IPS-15b (cell line): ENCODE measurements at regions not wholly inside any gene's neighbourhood (a gene's known extent, or its start where the extent isn't known, plus 50 kb on each side); places are given as distances from the start of the nearest gene placed in this dataset.
"Not testable (repeated sequence)": the region's sequence is repeated elsewhere in the genome, so short reads cannot be mapped to it uniquely, and the experiment has no call there.

Experiments
- H3K27me3 ChIP-seq: one replicate; pipeline ENCODE4 v1.6.1; 2013; ENCODE audit warnings: low read length; ENCODE audit not compliant: control insufficient read depth, insufficient read depth
- H3K36me3 ChIP-seq: one replicate; pipeline ENCODE4 v1.6.1; 2013; ENCODE audit warnings: low read length; ENCODE audit not compliant: control insufficient read depth, insufficient read depth
- H3K4me1 ChIP-seq: one replicate; pipeline ENCODE4 v1.6.1; 2013; ENCODE audit warnings: mild to moderate bottlenecking, low read length; ENCODE audit not compliant: control insufficient read depth, insufficient read depth
- H3K4me3 ChIP-seq: one replicate; pipeline ENCODE4 v1.5.1; 2013; ENCODE audit warnings: low read depth, low read length
- H3K9ac ChIP-seq: one replicate; pipeline ENCODE4 v1.6.1; 2013; ENCODE audit warnings: low read depth, mild to moderate bottlenecking, low read length
- H3K9me3 ChIP-seq: one replicate; pipeline ENCODE4 v1.6.1; 2013; ENCODE audit warnings: mild to moderate bottlenecking, low read length; ENCODE audit not compliant: control insufficient read depth, insufficient read depth

- H3K36me3 ChIP-seq, result no peaks in the 10 kb centered on the region
- no peaks in the 10 kb centered on the region for H3K9me3 ChIP-seq
- no peak overlapping the region for H3K9ac ChIP-seq
- H3K4me1 ChIP-seq, result no peaks in the 10 kb centered on the region
- no peaks in the 10 kb centered on the region for H3K27me3 ChIP-seq
- no peak overlapping the region for H3K4me3 ChIP-seq
These were observed 749.2 kb upstream of the CRIM1 start for GRCh38 chr2:35606394-35606793.

- Histone ChIP-seq H3K9me3 (peaks cover 13% of the 10 kb centered on the region), H3K36me3 (peaks cover 6% of the 10 kb centered on the region), H3K27me3 (no peaks in the 10 kb centered on the region), H3K4me1 (no peaks in the 10 kb centered on the region), H3K4me3 (no peak overlapping the region), H3K9ac (no peak overlapping the region)
These were observed 757.3 kb upstream of the CRIM1 start for GRCh38 chr2:35598310-35598709.

- Histone ChIP-seq H3K4me1 (no peaks in the 10 kb centered on the region), H3K36me3 (peaks cover 2% of the 10 kb centered on the region), H3K27me3 (no peaks in the 10 kb centered on the region), H3K4me3 (no peak overlapping the region), H3K9ac (no peak overlapping the region), H3K9me3 (peaks cover 12% of the 10 kb centered on the region)
These were observed 763.7 kb upstream of the CRIM1 start for GRCh38 chr2:35591886-35592285.

- Histone ChIP-seq H3K4me1 (no peaks in the 10 kb centered on the region), H3K27me3 (no peaks in the 10 kb centered on the region), H3K4me3 (no peak overlapping the region), H3K9me3 (peaks cover 27% of the 10 kb centered on the region), H3K36me3 (no peaks in the 10 kb centered on the region), H3K9ac (no peak overlapping the region)
These were observed 769.6 kb upstream of the CRIM1 start for GRCh38 chr2:35585972-35586371.

- no peak overlapping the region for H3K4me3 ChIP-seq
These were observed 772.9 kb upstream of the CRIM1 start for GRCh38 chr2:35582637-35583036.

GRCh38 chr2:35580956-35581355 lies 774.6 kb upstream of the CRIM1 start:
- H3K4me1 ChIP-seq, result no peaks in the 10 kb centered on the region
- H3K27me3 ChIP-seq, result no peaks in the 10 kb centered on the region
- H3K9me3 ChIP-seq, result peaks cover 16% of the 10 kb centered on the region
- H3K36me3 ChIP-seq, result no peaks in the 10 kb centered on the region
- H3K9ac ChIP-seq, result no peak overlapping the region
- no peak overlapping the region for H3K4me3 ChIP-seq

More at GRCh38 chr2:35582637-35583036, 772.9 kb upstream of the CRIM1 start:
- no peaks in the 10 kb centered on the region for H3K27me3 ChIP-seq
- no peaks in the 10 kb centered on the region for H3K36me3 ChIP-seq
- H3K9me3 ChIP-seq, result peaks cover 29% of the 10 kb centered on the region
- H3K4me1 ChIP-seq, result no peaks in the 10 kb centered on the region
- H3K9ac ChIP-seq, result no peak overlapping the region

GRCh38 chr2:35568574-35568973 lies 787.0 kb upstream of the CRIM1 start:
- not testable (repeated sequence) for H3K4me1 ChIP-seq, H3K36me3 ChIP-seq, H3K4me3 ChIP-seq, H3K9ac ChIP-seq, H3K27me3 ChIP-seq
- H3K9me3 ChIP-seq, result peaks cover 14% of the 10 kb centered on the region

GRCh38 chr2:35562488-35562887 lies 793.1 kb upstream of the CRIM1 start:
- no peaks in the 10 kb centered on the region for H3K36me3 ChIP-seq
- no peaks in the 10 kb centered on the region for H3K9me3 ChIP-seq
- no peak overlapping the region for H3K4me3 ChIP-seq
- H3K9ac ChIP-seq, result no peak overlapping the region
- no peaks in the 10 kb centered on the region for H3K4me1 ChIP-seq
- no peaks in the 10 kb centered on the region for H3K27me3 ChIP-seq

GRCh38 chr2:35548171-35548570 lies 807.4 kb upstream of the CRIM1 start:
- no peak overlapping the region for H3K9ac ChIP-seq
- H3K36me3 ChIP-seq, result no peaks in the 10 kb centered on the region
- no peak overlapping the region for H3K4me3 ChIP-seq
- no peaks in the 10 kb centered on the region for H3K9me3 ChIP-seq
- H3K27me3 ChIP-seq, result no peaks in the 10 kb centered on the region
- H3K4me1 ChIP-seq, result no peaks in the 10 kb centered on the region

GRCh38 chr2:35545301-35545700 lies 810.3 kb upstream of the CRIM1 start:
- Histone ChIP-seq H3K36me3 (no peaks in the 10 kb centered on the region), H3K9ac (no peak overlapping the region), H3K4me1 (no peaks in the 10 kb centered on the region), H3K27me3 (no peaks in the 10 kb centered on the region), H3K9me3 (no peaks in the 10 kb centered on the region), H3K4me3 (no peak overlapping the region)

- H3K9ac ChIP-seq, result no peak overlapping the region
- H3K4me3 ChIP-seq, result no peak overlapping the region
- no peaks in the 10 kb centered on the region for H3K36me3 ChIP-seq
- no peaks in the 10 kb centered on the region for H3K4me1 ChIP-seq
- H3K27me3 ChIP-seq, result no peaks in the 10 kb centered on the region
- H3K9me3 ChIP-seq, result no peaks in the 10 kb centered on the region
These were observed 816.8 kb upstream of the CRIM1 start for GRCh38 chr2:35538796-35539195.

- Histone ChIP-seq H3K36me3 (no peaks in the 10 kb centered on the region), H3K4me3 (no peak overlapping the region), H3K27me3 (no peaks in the 10 kb centered on the region), H3K9ac (no peak overlapping the region), H3K4me1 (no peaks in the 10 kb centered on the region), H3K9me3 (peaks cover 4% of the 10 kb centered on the region)
These were observed 824.9 kb upstream of the CRIM1 start for GRCh38 chr2:35530615-35531135.
